ENCODE measurements at regions not wholly inside any gene's neighbourhood (a gene's known extent, or its start where the extent isn't known, plus 50 kb on each side); places are given as distances from the start of the nearest gene placed in this dataset.

DNA sequence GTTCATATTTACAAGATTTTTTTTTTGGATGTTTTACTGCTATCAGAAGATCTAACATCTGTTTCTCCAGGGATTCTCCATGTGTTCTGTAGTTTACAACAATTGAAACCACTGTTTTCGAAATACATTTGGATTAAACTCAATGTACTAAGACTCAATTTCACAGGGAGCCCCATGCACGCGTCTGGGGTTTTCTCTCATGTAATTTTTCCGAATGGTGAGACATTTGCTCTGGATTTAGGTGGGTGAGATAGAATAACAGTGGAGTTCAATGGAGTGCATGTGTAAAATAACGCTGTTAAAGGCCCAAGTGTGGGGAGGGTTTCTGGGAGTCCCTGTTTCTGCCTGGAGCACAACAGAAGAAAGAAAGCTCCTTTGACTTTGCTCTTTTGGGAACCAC lies 330.3 kb downstream of the TSHZ3 start:
- Histone ChIP-seq H3K4me3 (no peak overlapping the region), H3K9me3 (peaks cover 0 to 5% (median 0%) of the 10 kb centered on the region in 11 donors), H3K27ac (no peak overlapping the region), H3K36me3 (no peaks in the 10 kb centered on the region), H3K27me3 (peaks cover 0 to 3% (median 0%) of the 10 kb centered on the region in 7 donors), H3K4me1 (no peaks in the 10 kb centered on the region)
- DNase-seq (no peak), ATAC-seq (no peak)
- intact Hi-C loops (cut with DNase I) = no loop called here
- 86% methylated on average over 5 of the region's 5 CpGs for WGBS, 2 donors
- TF ChIP-seq, protein P1, sequence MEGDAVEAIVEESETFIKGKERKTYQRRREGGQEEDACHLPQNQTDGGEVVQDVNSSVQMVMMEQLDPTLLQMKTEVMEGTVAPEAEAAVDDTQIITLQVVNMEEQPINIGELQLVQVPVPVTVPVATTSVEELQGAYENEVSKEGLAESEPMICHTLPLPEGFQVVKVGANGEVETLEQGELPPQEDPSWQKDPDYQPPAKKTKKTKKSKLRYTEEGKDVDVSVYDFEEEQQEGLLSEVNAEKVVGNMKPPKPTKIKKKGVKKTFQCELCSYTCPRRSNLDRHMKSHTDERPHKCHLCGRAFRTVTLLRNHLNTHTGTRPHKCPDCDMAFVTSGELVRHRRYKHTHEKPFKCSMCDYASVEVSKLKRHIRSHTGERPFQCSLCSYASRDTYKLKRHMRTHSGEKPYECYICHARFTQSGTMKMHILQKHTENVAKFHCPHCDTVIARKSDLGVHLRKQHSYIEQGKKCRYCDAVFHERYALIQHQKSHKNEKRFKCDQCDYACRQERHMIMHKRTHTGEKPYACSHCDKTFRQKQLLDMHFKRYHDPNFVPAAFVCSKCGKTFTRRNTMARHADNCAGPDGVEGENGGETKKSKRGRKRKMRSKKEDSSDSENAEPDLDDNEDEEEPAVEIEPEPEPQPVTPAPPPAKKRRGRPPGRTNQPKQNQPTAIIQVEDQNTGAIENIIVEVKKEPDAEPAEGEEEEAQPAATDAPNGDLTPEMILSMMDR (IDR thresholded peaks at IDR 0.05) = no peak

DNA sequence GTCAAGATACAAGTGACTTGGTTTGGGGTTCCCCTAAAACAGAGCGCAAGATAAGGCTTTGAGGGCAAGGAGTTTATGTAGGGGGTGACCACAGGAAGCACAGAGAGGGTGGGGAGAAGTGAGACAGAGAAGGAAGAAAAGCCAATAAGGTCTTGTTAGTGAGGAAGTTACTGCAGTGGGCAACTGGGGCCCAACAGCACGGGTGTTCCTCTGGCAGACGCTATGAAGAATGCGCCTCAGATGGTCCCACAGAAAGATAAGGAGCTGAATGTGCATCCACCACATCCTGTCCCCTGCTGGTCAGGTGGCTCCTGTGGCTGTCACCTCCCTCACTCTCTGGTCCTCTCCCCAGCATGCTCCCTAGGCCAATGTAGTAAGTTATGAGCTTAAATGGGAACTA lies 333.5 kb downstream of the TSHZ3 start:
- intact Hi-C loops (cut with DNase I) = no loop called here
- TF ChIP-seq, protein P1 (IDR thresholded peaks at IDR 0.05) = no peak
- ATAC-seq (no peak), DNase-seq (no peak)
- WGBS, 2 donors = 76 to 77% methylated on average over 4 of the region's 4 CpGs
- no peaks in the 10 kb centered on the region for H3K27me3 ChIP-seq
- H3K4me3 ChIP-seq = no peak overlapping the region
- no peak overlapping the region for H3K27ac ChIP-seq
- H3K9me3 ChIP-seq = no peaks in the 10 kb centered on the region
- no peaks in the 10 kb centered on the region for H3K36me3 ChIP-seq
- no peaks in the 10 kb centered on the region for H3K4me1 ChIP-seq

DNA sequence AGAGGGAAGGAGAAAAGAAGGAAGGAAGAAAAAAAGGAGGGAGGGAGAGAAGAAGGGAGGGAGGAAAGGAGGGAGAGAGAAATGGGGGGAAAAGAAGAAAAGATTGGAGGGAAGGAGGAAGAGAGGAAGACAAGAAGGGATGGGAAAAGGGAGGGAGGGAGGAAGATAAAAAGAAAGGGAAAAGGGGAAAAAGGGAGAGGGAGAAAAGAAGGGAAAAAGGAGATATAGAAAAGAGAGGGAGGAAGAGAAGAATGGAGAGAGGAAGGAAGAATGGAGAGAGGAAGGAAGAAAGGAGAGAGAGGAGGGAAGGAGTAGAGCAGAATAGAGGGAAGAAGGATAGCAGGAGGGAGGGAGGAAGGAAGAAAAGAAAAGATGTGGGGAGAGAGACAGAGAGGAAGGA lies 334.6 kb downstream of the TSHZ3 start:
- Histone ChIP-seq H3K9me3 (no peaks in the 10 kb centered on the region), H3K27ac (no peak overlapping the region), H3K4me1 (no peaks in the 10 kb centered on the region), H3K36me3 (no peaks in the 10 kb centered on the region), H3K27me3 (no peaks in the 10 kb centered on the region), H3K4me3 (no peak overlapping the region)
- TF ChIP-seq, protein P1 (IDR thresholded peaks at IDR 0.05) = no peak
- intact Hi-C loops (cut with DNase I) = no loop called here
- DNase-seq = no peak
- ATAC-seq = no peak

DNA sequence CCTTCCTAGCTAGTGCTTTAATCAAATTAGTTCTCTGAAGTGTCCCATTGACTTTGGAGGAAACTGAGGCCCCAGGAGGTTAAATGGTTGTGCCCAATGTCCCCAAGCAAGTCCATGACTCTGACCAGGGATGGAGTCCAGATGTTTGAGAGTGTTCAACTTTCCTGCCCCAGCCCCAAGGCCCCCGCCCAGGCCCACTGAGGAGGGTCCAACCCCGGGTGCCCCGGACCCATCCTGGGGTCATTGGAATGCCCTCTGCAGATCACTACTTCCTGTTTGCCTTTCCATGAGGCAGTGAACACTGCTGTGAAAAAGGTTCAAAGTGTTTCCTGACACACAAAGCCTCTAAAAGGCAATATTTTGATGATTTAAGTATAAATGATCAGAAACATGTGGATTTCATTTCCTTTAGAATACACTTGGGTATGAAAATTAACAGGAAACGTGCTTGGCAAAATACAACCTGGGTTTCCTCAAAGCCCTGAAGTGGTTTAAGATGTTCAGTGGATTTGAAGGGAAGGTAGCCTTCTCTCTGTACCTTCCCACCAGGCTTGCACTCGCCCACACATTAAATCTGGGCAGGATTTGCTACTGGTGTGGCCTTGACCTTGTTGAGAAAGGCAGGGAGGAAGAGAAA lies 335.7 kb downstream of the TSHZ3 start:
- Histone ChIP-seq H3K27me3 (peaks cover 0 to 3% (median 0%) of the 10 kb centered on the region in 7 donors), H3K27ac (no peak overlapping the region), H3K9me3 (no peaks in the 10 kb centered on the region), H3K36me3 (no peaks in the 10 kb centered on the region), H3K4me1 (no peaks in the 10 kb centered on the region), H3K4me3 (no peak overlapping the region)
- no peak for DNase-seq
- TF ChIP-seq, protein P1 (IDR thresholded peaks at IDR 0.05) = no peak
- 54 to 70% methylated on average over 5 of the region's 5 CpGs for WGBS, 2 donors
- ATAC-seq = no peak
- intact Hi-C loops (cut with DNase I) = no loop called here
